Ovary (tissue), 7 donors: ENCODE measurements at regions not wholly inside any gene's neighbourhood (a gene's known extent, or its start where the extent isn't known, plus 50 kb on each side); places are given as distances from the start of the nearest gene placed in this dataset.
"Not testable (repeated sequence)": the region's sequence is repeated elsewhere in the genome, so short reads cannot be mapped to it uniquely, and the experiment has no call there.

Experiments
- DNase-seq, 5 donors: peaks; one replicate each; pipeline ENCODE4 v3.0.0-alpha.2; 2019 to 2020
- H3K27ac ChIP-seq, 2 donors: fragments of 200-600 bp; one replicate each; pipeline versions ENCODE4 v1.5.1 to v1.8.0; 2019 to 2022
- H3K27me3 ChIP-seq: fragments of 200-600 bp; one replicate; pipeline ENCODE4 v1.8.0; 2022
- H3K36me3 ChIP-seq: fragments of 200-600 bp; sonication (generic); one replicate; pipeline ENCODE4 v1.5.1; 2019
- H3K4me1 ChIP-seq: one replicate; pipeline ENCODE4 v1.8.1; 2013; ENCODE audit warnings: mild to moderate bottlenecking, moderate library complexity; ENCODE audit not compliant: insufficient read depth
- H3K4me3 ChIP-seq: fragments of 200-600 bp; sonication (generic); one replicate; pipeline ENCODE4 v1.5.1; 2017
- H3K9me3 ChIP-seq, 2 donors: fragments of 200-600 bp in 1 of 2; sonication (generic) in 1 of 2; one replicate each; pipeline versions ENCODE4 v1.5.1 to v1.8.1; 2013 to 2019; ENCODE audit warnings: mild to moderate bottlenecking in 1 of 2, moderate library complexity in 1 of 2
- CTCF ChIP-seq, 3 donors: fragments of 450-650 bp in 2 of 3; fragments of 200-600 bp in 1 of 3; IDR thresholded peaks; one replicate each; pipeline versions ENCODE4 v1.5.1 to v1.8.0; 2016 to 2022; ENCODE audit warnings: antibody characterized with exemption in 3 of 3, mild to moderate bottlenecking in 1 of 3
- EP300 ChIP-seq: sonication (generic); formaldehyde crosslinking; IDR thresholded peaks from one replicate; pipeline ENCODE4 v1.6.1; 2017; ENCODE audit warnings: antibody characterized with exemption
- POLR2A ChIP-seq: fragments of 450-650 bp; IDR thresholded peaks from one replicate; pipeline ENCODE4 v1.6.1; 2017; ENCODE audit warnings: antibody characterized with exemption, mild to moderate bottlenecking, moderate library complexity
- WGBS, 3 donors: extraction: QIAGEN DNeasy Blood & Tissue Kit in 1 of 3; methylation state at CpG; one replicate each; pipeline versions ENCODE4 v1.1.5 to v1.1.7; 2013 to 2017; 5-methylcytosine and 5-hydroxymethylcytosine counted together
- intact Hi-C, 4 donors: fragments of 100-400 bp; cut with DNase I; formaldehyde crosslinking; loops; one replicate each; pipeline versions ENCODE4 v1.11.0 to v1.15.1; 2022 to 2023
- donor health status: DM: no; HTN: no; CAD: no; lungs with moderate emphysema.
- donor health status: DM: no; HTN: no; CAD: no.
- donor health status: Bipolar disorder and iron deficiency.
- donor health status: DM: no; HTN: no; CAD: no.
- donor health status: DM: yes; HTN: yes; CAD: no.

GRCh38 chr6:86087954-86088353 lies 445.3 kb upstream of the SYNCRIP start:
- Histone ChIP-seq H3K9me3 (no peaks in the 10 kb centered on the region), H3K36me3 (no peaks in the 10 kb centered on the region), H3K27ac (no peak overlapping the region), H3K4me1 (no peaks in the 10 kb centered on the region), H3K4me3 (no peak overlapping the region), H3K27me3 (no peaks in the 10 kb centered on the region)
- TF ChIP-seq EP300 (no peak), CTCF (IDR thresholded peaks at IDR 0.05) (no peak), POLR2A (no peak)
- no peak for DNase-seq
- 92 to 97% (median 94%) methylated on average over 2 of the region's 2 CpGs for WGBS, 3 donors
- intact Hi-C loops: no loop called here

GRCh38 chr6:86079938-86080337 lies 437.3 kb upstream of the SYNCRIP start:
- Histone ChIP-seq H3K4me3 (no peak overlapping the region), H3K27me3 (no peaks in the 10 kb centered on the region), H3K36me3 (no peaks in the 10 kb centered on the region), H3K9me3 (no peaks in the 10 kb centered on the region), H3K4me1 (no peaks in the 10 kb centered on the region), H3K27ac (no peak overlapping the region)
- intact Hi-C loops: no loop called here
- no peak for TF ChIP-seq CTCF (IDR thresholded peaks at IDR 0.05)
- TF ChIP-seq EP300: no peak
- no peak for TF ChIP-seq POLR2A
- WGBS, 3 donors: 58 to 63% (median 62%) methylated on average over 1 of the region's 1 CpG
- DNase-seq: no peak

- no peak overlapping the region for H3K27ac ChIP-seq
- intact Hi-C loops: no loop called here
- H3K4me1 ChIP-seq: no peaks in the 10 kb centered on the region
- DNase-seq: no peak
- H3K4me3 ChIP-seq: no peak overlapping the region
- TF ChIP-seq POLR2A (no peak), CTCF (IDR thresholded peaks at IDR 0.05) (no peak), EP300 (no peak)
- H3K36me3 ChIP-seq: no peaks in the 10 kb centered on the region
- H3K27me3 ChIP-seq: no peaks in the 10 kb centered on the region
- H3K9me3 ChIP-seq: no peaks in the 10 kb centered on the region
Measured at GRCh38 chr6:86070151-86070550, 427.5 kb upstream of the SYNCRIP start.

GRCh38 chr6:86065002-86065401 lies 422.3 kb upstream of the SYNCRIP start:
- intact Hi-C loops, DNase-seq, H3K9me3 ChIP-seq, H3K27me3 ChIP-seq, H3K4me1 ChIP-seq, H3K36me3 ChIP-seq, H3K4me3 ChIP-seq, H3K27ac ChIP-seq: not testable (repeated sequence)
- 87 to 94% (median 90%) methylated on average over 3 of the region's 3 CpGs for whole genome bisulfite sequencing, 3 donors

GRCh38 chr6:86057293-86057980 lies 414.8 kb upstream of the SYNCRIP start:
- H3K9me3 ChIP-seq, H3K4me1 ChIP-seq, H3K27ac ChIP-seq, H3K4me3 ChIP-seq, H3K27me3 ChIP-seq, intact Hi-C loops, H3K36me3 ChIP-seq, DNase-seq: not testable (repeated sequence)
- WGBS, 3 donors: 79 to 86% (median 79%) methylated on average over 18 of the region's 18 CpGs
